ENCODE measurements at regions not wholly inside any gene's neighbourhood (a gene's known extent, or its start where the extent isn't known, plus 50 kb on each side); places are given as distances from the start of the nearest gene placed in this dataset.

DNA sequence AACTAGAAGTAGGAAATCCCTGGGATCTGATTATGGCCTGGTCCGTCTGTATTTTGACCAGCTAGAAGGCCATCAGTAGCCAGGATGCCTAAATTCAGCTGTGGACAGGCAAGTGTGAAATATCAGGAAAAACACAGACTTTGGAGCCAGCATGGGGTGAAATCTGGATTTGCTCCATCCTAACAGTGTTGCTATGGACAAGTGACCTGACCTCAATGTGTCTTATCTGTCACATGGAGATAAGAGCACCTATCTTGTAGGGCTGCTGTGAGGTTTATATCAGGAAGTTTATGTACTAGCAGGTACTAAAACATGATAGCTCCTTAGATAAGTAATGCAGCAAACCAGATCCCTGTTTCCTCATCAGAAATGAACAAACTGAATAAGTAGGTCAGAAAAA, 460.4 kb downstream of the STK39 start:
- TF ChIP-seq CTCF (IDR thresholded peaks at IDR 0.05) (no peak), EP300 (IDR thresholded peaks at IDR 0.05) (no peak)
